Stimulated activated CD4-positive, alpha-beta T cell treated with anti-CD3 and anti-CD28 coated beads, Interleukin-1b, Interleukin-23, amount 100 ng/mL, for 48 hours (primary cell): ENCODE measurements at regions not wholly inside any gene's neighbourhood (a gene's known extent, or its start where the extent isn't known, plus 50 kb on each side); places are given as distances from the start of the nearest gene placed in this dataset.
"Not testable (repeated sequence)": the region's sequence is repeated elsewhere in the genome, so short reads cannot be mapped to it uniquely, and the experiment has no call there.

ENCODE experiments used
- DNase-seq: peaks from one replicate; pipeline ENCODE4 v3.0.0-alpha.2; 2020

- DNase-seq = no peak
Observed at GRCh38 chr4:81806485-81806884, 334.8 kb upstream of the RASGEF1B start.

GRCh38 chr4:81804849-81805248, 333.1 kb upstream of the RASGEF1B start:
- DNase-seq = no peak

DNA sequence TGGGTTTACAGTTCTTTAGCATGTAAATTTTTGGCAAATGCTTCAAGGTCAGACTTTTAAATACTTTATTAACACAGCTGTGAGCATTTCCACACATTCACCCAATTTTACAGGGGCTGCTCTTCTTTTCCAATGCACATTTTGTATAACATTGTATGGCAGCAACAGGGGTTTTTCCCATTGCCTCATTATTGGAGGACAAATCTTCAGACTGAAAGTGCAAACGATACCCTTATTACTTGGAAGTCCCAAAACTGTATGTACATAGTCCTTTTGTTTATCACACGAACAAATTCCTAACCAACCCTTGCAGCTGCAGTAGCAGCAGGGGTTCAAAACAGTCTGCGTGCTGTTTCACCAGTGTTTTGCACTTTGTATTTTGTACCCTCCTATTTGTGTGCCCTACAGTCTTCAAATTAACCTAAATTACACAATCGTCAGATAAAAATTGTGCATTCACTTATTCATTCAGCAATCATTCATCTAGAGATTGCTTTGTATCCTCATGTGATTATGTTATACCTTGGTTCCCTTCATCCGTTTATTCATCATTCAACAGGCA, 330.7 kb upstream of the RASGEF1B start:
- no peak for DNase-seq

DNA sequence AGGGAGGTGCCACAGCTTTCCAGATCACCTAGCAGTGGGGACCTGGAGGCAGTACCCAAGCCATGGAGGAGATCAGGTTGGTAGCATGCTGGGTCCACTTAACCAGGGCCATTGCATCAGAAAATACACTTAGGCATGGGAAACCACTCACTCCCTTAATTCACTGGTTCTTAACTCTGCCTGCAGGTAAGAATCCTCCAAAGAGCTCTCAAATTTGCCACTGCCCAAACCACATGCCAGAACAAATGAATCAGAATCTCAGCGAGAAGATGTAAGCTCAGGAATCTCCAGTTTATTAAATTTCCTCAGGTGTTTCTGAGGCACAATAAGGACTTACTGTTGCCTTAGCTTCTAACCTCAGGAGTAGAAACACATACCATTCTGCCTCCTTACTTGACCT, 327.7 kb upstream of the RASGEF1B start:
- DNase-seq = no peak

DNA sequence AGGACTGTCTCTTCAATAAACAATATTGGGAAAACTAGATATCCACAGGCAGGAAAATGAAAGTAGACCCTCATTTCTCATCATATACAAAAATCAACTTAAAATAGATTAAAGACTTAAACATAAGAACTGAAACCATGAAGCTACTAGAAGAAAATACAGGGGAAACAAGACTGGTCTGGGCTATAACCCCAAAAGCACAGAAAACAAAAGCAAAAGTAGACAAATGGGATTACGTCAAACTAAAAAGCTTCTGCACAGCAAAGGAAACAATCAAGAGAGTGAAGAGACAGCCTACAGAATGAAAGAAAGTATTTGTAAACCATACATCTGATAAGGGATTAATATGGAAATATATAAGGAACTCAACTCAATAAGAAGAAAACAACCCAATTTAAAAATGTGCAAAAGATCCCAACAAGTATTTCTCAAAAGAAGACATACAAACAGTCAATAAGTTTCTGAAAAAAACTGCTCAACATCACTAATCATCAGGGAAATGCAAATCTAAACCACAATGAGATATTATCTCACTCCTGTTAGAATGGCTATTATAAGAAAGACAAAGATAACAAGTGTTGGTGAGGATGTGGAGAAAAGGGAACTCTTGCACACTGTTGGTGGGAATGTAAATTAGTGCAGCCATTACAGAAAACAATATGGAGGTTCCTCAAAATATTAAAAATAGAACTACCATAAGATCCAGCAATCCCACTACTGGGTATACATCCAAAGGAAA, 325.3 kb upstream of the RASGEF1B start:
- no peak for DNase-seq

DNA sequence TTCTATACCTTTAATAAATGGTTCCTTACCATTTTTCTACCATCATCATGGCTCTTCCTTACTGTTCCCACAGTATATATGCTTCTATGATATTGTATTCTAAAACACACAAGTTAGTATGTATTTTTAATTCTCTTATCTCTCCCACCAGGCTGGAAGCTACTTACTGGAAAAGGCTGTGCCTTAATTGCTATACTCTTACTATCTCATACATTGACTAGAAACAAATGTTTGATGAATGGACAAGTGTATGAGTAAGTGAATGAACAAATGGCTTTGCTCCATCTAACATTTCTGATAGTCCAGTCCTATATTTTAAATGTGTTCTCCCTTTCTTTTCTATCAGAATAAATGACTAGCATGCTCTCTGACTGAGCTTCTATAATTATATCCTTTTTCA, 320.8 kb upstream of the RASGEF1B start:
- DNase-seq = no peak

- DNase-seq = no peak
Observed at GRCh38 chr4:81790477-81790876, 318.8 kb upstream of the RASGEF1B start.

- DNase-seq = no peak
Observed at GRCh38 chr4:81789741-81790399, 318.2 kb upstream of the RASGEF1B start.

DNA sequence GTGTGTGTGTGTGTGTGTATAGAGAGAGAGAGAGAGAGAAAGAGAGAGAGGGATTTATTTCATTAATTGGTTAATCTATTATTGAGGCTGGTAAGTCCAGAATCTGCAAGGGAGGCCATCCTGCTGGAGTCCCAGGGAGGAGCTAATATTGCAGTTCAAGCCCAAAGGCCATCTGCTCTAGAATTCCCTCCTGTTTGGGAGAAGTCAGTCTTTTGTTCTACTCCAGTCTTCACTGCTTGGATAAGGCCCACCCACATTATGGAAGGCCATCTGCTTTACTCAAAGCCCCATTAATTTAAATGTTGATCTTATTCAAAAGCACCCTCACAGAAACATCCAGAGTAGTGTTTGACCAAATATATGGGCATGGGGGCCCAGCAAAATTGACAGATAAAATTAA, 317.5 kb upstream of the RASGEF1B start:
- no peak for DNase-seq

- no peak for DNase-seq
Observed at GRCh38 chr4:81786766-81787165, 315.1 kb upstream of the RASGEF1B start.

DNA sequence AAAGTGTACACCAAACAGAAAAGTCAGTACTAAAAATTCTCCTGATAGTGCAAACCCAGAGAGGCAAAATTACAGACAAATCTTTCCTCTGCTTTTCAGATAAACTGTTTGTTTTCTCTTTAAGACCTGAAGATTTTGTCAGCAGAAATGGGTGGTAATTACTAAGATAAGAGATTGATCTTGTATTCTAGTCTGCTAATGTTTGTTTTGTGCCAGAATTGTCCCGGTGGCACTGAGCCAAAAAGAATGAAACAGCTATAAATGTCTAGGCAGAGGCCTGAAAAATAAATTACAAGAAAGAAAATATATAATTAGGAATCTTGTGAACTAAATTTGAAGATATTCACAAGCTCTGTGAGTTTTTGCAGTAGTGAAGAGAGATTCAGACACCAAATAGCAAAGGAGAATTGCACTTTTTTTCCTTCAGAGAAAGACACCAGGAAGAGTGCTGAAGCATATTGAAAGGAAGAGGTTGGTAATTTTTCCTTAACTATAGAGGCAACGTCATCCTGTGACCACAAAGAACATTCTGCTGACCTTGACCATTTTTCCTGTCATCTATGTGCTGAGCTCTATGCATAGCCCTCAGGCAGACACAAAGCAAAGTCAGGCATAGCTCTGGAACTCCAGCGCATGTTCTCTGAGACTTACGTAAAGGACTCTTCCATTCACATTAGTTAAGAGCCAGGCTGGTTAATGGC, 314.5 kb upstream of the RASGEF1B start:
- no peak for DNase-seq

DNA sequence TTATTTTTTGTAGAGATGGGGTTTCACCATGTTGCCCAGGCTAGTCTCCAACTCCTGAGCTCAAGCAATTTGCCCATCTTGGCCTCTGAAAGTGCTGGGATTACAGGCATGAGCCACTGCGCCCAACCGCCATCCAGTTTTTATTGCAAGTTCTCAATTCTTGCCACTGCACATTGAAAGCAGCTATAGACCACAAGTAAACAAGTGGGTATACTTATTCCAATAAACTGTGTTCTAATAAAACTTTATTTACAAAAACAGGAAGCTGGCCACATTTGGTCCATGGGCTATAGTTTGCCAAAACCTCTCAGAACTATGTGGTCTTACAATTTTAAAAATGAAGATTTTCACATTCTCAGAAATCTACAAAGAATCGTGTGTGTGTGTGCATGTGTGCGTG, 313.6 kb upstream of the RASGEF1B start:
- no peak for DNase-seq

GRCh38 chr4:81783558-81783957, 311.9 kb upstream of the RASGEF1B start:
- no peak for DNase-seq

DNA sequence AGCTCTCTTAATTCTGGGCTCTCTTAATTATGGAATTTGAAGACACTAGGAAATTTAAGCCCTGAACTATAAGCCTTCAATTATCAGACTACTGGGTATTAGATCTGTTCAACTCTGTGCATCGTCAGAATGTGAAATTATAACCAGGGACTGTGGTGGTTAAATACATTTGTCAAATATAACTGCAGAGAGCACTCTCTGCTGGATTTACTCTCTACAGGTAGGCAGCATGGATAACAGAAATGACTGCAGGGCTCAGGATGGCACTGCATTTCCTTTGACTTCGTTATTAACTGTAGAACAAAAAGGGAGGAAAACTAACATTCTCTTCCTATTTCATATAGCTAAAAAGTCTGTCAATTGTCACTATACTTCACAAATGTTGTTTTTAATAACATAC, 310.1 kb upstream of the RASGEF1B start:
- DNase-seq = no peak

- not testable (repeated sequence) for DNase-seq
Observed at GRCh38 chr4:81777718-81778117, 306.0 kb upstream of the RASGEF1B start.

DNA sequence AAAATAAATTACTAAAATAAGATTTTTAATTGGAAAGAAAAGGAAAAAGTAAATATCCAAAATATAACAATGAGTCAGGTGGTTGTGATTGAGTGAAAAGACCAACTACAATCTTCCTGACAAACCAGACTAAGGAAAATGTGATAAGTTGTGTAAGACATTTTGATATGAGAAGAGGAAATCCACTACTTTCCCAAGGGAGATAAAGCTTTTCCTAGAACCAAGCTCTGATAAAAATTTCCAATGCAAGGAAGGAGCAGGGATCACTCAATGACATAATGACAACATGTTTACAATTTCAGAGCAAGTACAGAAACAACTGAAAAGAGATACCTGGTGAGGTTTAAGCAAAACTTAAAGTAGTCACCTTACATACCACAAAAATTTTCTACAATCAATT, 305.1 kb upstream of the RASGEF1B start:
- no peak for DNase-seq

- no peak for DNase-seq
Observed at GRCh38 chr4:81773557-81773956, 301.9 kb upstream of the RASGEF1B start.

GRCh38 chr4:81771721-81772120, 300.0 kb upstream of the RASGEF1B start:
- no peak for DNase-seq

GRCh38 chr4:81769244-81769643, 297.5 kb upstream of the RASGEF1B start:
- no peak for DNase-seq

DNA sequence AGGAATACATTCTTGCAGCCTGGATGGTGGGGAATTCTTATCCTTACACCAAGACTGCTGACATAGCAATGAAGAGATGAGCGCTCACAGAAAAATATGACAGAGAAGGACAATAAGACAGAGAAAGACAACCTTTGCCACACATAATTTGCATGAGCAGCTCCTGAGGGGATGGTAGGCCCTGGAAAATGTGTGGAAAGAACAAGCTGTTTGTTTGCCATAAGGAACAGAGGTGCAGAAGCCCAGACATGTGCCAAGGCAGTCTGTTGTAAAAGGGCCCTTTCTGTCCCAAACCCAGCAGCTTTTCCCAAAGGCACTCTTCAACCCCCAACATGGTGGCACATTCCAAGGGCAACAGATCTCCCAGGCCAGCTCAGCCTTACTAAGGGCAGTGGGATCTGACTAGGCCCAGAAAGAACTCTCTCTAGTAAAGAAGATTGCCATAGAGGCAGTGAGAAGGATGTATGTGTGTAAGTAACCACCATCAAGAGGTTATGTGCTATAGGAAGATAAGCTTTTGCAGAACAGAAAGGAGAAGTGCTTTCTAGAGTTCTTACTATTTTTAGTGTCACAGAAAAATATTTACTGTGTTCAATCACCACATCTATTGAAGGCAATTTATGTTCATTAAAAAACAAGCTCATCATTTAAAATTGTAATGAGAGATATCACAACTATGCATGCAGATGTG, 287.0 kb upstream of the RASGEF1B start:
- DNase-seq = no peak

DNA sequence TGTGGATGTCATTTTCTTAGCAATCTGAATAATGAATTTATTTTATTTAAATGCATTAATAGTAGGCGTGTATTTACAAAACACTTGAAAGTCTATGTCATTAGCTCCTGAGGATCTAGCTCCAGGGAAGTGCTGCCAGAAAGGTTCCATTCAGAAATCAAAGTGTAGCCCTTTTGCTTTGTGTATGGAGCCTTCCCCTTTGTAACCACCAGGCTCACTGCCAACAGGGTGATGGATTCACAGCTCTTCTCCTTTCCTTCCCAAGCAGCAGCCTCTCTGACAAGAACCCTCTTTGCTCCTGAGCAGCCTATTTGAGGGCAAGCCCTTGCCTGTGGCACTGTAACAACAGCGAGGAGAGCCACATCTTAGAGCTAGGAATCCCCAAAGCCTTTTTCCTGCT, 286.0 kb upstream of the RASGEF1B start:
- no peak for DNase-seq

DNA sequence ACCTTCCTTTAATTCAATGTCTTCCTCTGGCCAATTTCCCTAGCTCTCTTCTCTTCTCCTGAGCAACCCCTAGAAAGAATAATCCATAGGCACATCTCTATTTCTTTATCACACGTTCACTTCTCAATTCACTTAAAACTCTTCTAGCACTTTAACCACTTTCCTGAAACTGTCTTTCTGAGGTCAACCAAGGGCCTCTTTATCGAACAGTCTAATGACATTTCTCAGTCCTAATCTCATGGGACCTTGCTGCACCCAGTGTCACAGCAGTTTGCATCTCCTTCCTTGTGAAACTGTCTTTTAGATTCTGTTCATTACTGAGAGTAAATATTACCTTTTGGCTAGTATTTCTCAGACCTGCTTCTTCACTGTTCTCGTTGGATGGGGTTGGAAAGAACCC, 285.3 kb upstream of the RASGEF1B start:
- no peak for DNase-seq

GRCh38 chr4:81756042-81756441, 284.3 kb upstream of the RASGEF1B start:
- DNase-seq = no peak
